Astrocyte (in vitro differentiated cells and primary cell): ENCODE measurements at regions not wholly inside any gene's neighbourhood (a gene's known extent, or its start where the extent isn't known, plus 50 kb on each side); places are given as distances from the start of the nearest gene placed in this dataset.

Experiments
- EZH2 ChIP-seq: IDR thresholded peaks from 2 replicates; pipeline ENCODE4 v1.6.1; 2012; ENCODE audit warnings: mild to moderate bottlenecking, low read length, inconsistent platforms; ENCODE audit not compliant: insufficient read depth
- TF ChIP-seq, protein P1 (sequence below): IDR thresholded peaks from 2 replicates; pipeline ENCODE4 v1.5.1; 2011; ENCODE audit warnings: low read depth, mild to moderate bottlenecking, inconsistent platforms, low read length, moderate library complexity; ENCODE audit not compliant: insufficient read depth

DNA sequence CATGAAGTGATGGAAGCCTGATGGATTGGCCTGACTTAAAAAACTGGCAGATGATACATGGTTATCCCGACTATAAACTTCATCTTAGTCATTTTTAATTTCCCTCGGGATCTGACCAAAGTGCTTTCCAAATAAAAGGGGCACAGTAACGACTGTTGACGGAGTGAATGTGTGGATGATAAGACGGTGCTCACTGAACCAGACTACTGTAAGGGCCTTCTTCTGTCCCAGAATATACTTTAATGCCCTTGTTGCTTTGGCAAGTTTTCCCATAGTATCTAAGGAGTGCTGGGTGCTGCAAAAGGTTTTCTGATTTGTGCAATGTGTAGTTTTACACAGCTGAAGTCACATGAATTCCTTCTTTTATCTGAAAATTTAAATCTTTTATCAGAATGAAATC is 373.5 kb downstream of the DSEL start:
- TF ChIP-seq, protein P1, sequence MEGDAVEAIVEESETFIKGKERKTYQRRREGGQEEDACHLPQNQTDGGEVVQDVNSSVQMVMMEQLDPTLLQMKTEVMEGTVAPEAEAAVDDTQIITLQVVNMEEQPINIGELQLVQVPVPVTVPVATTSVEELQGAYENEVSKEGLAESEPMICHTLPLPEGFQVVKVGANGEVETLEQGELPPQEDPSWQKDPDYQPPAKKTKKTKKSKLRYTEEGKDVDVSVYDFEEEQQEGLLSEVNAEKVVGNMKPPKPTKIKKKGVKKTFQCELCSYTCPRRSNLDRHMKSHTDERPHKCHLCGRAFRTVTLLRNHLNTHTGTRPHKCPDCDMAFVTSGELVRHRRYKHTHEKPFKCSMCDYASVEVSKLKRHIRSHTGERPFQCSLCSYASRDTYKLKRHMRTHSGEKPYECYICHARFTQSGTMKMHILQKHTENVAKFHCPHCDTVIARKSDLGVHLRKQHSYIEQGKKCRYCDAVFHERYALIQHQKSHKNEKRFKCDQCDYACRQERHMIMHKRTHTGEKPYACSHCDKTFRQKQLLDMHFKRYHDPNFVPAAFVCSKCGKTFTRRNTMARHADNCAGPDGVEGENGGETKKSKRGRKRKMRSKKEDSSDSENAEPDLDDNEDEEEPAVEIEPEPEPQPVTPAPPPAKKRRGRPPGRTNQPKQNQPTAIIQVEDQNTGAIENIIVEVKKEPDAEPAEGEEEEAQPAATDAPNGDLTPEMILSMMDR, result no peak
- TF ChIP-seq EZH2, result no peak
